Activated T-cell treated with anti-CD3 and anti-CD28 coated beads for 24 hours (primary cell): ENCODE measurements at regions not wholly inside any gene's neighbourhood (a gene's known extent, or its start where the extent isn't known, plus 50 kb on each side); places are given as distances from the start of the nearest gene placed in this dataset.
A peak's percentile ranks its signal among the peaks of the same experiment; 100 is the strongest.
"Not testable (repeated sequence)": the region's sequence is repeated elsewhere in the genome, so short reads cannot be mapped to it uniquely, and the experiment has no call there.

Experiments used
- DNase-seq: peaks from one replicate; pipeline ENCODE4 v3.0.0-alpha.2; 2020; ENCODE audit warnings: low read depth

DNA sequence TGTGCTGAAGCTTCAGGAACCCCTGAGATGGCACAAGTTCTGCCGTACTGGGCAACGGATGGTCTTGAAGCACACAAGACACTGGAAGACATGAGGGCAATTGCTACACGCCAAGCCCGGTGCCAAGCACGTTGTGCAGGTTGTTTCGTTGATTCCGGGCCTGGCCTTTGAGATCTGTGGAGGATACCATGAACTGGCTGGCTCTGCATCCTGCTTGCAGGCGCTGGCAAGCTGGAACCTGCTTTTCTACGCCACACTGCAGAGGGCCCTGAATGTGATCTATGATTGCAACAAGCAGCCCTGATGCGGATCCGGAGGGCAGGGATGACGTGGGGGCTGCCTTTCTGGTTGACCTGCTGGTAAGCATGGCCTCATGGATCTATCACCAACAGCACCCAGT lies 262.5 kb upstream of the ATP10A start:
- DNase-seq, result no peak

DNA sequence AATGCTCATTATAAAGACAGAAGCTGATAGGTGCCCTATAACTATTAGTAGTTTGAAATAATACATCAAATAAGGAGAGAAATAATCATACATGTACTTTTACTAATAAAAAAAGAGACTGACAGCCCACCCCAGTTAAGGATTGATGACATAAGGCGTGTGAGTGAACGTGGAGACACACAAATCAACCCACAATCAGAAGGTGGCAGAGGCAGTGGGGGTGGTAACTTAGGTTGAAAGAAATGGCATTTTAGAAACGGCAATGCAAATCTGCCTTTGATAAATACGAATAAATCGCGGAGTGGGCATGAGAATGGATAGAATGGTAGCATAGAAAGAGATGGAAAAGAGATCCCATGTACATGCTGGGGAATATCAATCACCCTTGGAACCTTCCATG lies 256.2 kb upstream of the ATP10A start:
- no peak for DNase-seq

- DNase-seq, result no peak
Measured at GRCh38 chr15:26115229-26115943, 252.3 kb upstream of the ATP10A start.

DNA sequence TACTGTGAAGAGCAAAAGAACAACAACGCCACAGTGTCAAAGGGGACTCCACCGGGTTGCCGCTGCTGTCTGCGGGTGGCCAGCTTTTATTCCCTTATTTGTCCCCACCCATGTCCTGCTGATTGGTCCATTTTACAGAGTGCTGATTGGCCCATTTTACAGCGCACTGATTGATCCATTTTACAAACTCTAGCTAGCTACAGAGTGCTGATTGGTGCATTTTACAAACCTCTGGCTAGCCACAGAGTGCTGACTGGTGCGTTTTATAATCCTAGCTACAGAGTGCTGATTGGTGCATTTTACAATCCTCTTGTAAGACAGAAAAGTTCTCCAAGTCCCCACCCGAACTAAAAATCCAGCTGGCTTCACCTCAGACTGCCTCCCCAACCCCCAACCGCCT lies 251.0 kb upstream of the ATP10A start:
- DNase-seq, result not testable (repeated sequence)

- DNase-seq, result no peak
Measured at GRCh38 chr15:26113296-26113695, 250.2 kb upstream of the ATP10A start.

GRCh38 chr15:26109203-26109602 lies 246.1 kb upstream of the ATP10A start:
- no peak for DNase-seq

DNA sequence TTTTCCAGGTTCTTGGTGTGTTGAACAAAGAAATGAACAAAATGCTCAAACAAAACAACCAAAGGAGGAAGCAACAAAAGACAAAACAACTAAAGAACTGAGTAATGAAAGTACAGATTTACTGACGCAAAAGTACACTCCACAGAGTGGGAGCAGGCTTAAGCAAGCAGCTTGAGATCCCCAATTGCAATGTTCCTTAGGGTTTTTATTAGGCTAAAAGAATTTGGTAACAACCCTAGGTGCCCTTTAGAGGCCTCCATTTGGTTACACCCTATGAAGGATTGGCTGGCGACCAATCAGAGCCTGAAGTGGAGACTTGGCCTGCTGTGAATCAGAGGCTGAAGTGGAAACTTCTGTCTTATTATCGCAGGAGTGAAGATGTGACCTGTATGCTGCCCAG lies 243.4 kb upstream of the ATP10A start:
- no peak for DNase-seq

- no peak for DNase-seq
Measured at GRCh38 chr15:26103002-26103404, 239.9 kb upstream of the ATP10A start.

GRCh38 chr15:26102365-26102764 lies 239.2 kb upstream of the ATP10A start:
- no peak for DNase-seq

DNA sequence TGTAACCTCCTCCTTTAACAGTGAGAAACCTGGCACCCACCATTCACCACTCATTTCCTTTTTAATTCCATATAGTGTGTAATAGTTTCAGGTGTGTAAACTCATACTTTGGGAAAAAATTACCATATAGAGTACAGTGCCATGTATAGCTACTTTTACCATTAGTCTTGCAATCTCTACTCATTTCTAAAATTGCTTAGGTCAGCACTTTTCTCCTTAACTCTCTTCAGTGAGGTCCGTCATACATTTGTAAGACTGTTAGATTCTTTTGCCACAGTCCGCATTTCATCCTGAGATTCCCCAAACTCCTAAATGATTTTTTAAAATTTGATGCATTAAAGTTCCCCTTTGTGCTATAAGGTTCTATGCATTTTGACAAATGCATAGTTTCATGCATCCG lies 238.3 kb upstream of the ATP10A start:
- no peak for DNase-seq

- no peak for DNase-seq
Measured at GRCh38 chr15:26098801-26099200, 235.7 kb upstream of the ATP10A start.

- no peak for DNase-seq
Measured at GRCh38 chr15:26097216-26097615, 234.1 kb upstream of the ATP10A start.

- no peak for DNase-seq
Measured at GRCh38 chr15:26096581-26096980, 233.5 kb upstream of the ATP10A start.

GRCh38 chr15:26095710-26096330 lies 232.7 kb upstream of the ATP10A start:
- no peak for DNase-seq

- DNase-seq, result no peak
Measured at GRCh38 chr15:26091184-26091583, 228.1 kb upstream of the ATP10A start.

- DNase-seq, result no peak
Measured at GRCh38 chr15:26087881-26088280, 224.8 kb upstream of the ATP10A start.

GRCh38 chr15:26087395-26087794 lies 224.3 kb upstream of the ATP10A start:
- DNase-seq, result no peak

DNA sequence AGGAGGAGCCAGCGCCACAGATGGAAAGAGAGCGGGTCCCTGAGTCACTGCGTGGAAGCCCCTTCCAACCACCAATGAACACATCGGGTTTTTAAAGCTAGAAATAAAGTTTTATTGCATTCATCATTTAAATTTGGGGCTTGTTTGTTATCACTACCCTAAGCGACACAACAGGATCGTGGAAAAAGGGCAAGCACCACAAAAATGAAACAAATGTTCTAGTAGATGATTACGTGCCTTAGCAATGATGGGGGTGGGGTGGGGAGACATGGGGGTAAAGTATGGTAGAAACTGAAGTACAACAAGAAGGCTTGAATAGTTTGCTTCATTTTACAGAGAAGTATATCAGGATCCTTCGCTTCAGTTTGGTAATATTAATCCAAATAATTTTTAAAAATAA lies 221.6 kb upstream of the ATP10A start:
- DNase-seq, result no peak

DNA sequence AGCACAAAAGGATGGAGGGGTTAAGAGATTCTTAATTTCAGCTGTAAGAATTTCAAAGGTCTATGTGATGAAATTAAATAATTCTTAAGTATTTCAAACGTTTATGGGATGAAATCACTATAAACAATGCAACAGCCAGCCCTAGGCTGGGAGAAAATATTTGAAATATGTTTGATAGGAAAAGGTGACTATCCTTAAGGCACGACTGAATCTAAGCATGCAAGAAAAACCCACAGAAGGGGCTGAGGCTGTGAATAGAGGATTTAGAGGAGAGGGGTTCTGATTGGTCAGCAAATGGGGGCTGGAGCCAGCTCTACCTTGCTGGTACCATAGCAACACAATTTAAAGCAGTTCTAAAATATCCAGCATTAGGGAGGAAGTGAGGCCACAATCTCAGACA lies 220.8 kb upstream of the ATP10A start:
- DNase-seq, result no peak

GRCh38 chr15:26083457-26083856 lies 220.3 kb upstream of the ATP10A start:
- no peak for DNase-seq

GRCh38 chr15:26082221-26083109 lies 219.3 kb upstream of the ATP10A start:
- peak; percentile 93 for DNase-seq

- DNase-seq, result peak; percentile 1
Measured at GRCh38 chr15:26081758-26082220, 218.7 kb upstream of the ATP10A start.

DNA sequence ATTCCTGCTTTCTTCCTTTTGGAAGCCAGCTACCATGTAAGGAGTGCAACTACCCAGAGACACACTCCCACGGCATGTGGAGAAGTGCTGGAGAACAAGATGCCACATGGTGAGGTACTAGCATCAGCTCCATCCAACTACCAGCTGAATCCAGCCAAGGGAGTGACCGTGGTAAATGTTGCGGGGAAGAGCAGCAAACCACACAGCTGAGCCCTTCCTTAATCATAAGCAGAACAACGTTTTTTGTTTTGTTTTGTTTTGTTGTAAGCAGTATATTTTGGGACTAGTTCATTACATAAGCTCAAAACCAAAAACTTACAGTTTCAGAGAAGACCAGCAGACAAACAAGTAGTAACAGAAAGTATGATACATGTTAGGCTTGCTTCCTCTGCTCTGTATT lies 212.6 kb upstream of the ATP10A start:
- DNase-seq, result no peak
